Retinal pigment epithelial cell (primary cell): ENCODE measurements at regions not wholly inside any gene's neighbourhood (a gene's known extent, or its start where the extent isn't known, plus 50 kb on each side); places are given as distances from the start of the nearest gene placed in this dataset.

Source experiments
- DNase-seq: peaks from one replicate; pipeline ENCODE4 v3.0.0-alpha.2; 2010; ENCODE audit warnings: low read depth
- H3K4me3 ChIP-seq: 2 replicates; pipeline ENCODE4 v1.5.1; 2011; ENCODE audit warnings: mild to moderate bottlenecking, low read length, control low read depth, moderate library complexity
- CTCF ChIP-seq: conservative IDR thresholded peaks from 2 replicates; pipeline ENCODE4 v1.5.1; 2011; ENCODE audit warnings: low read depth, low read length, control low read depth, inconsistent platforms

- DNase-seq, result no peak
- no peak overlapping the region for H3K4me3 ChIP-seq
- no peak for TF ChIP-seq CTCF
Observed at GRCh38 chr22:49444781-49445180, 382.9 kb downstream of the BRD1 start.

GRCh38 chr22:49440931-49441330 lies 386.7 kb downstream of the BRD1 start:
- H3K4me3 ChIP-seq, result no peak overlapping the region
- no peak for TF ChIP-seq CTCF
- DNase-seq, result no peak

GRCh38 chr22:49439373-49439772 lies 388.3 kb downstream of the BRD1 start:
- DNase-seq, result no peak
- H3K4me3 ChIP-seq, result no peak overlapping the region
- TF ChIP-seq CTCF, result no peak

GRCh38 chr22:49437956-49438355 lies 389.7 kb downstream of the BRD1 start:
- no peak overlapping the region for H3K4me3 ChIP-seq
- no peak for DNase-seq
- TF ChIP-seq CTCF, result no peak

- no peak for TF ChIP-seq CTCF
- DNase-seq, result no peak
- H3K4me3 ChIP-seq, result no peak overlapping the region
Observed at GRCh38 chr22:49437356-49437755, 390.3 kb downstream of the BRD1 start.

- DNase-seq, result no peak
- H3K4me3 ChIP-seq, result no peak overlapping the region
- TF ChIP-seq CTCF, result no peak
Observed at GRCh38 chr22:49436056-49436455, 391.6 kb downstream of the BRD1 start.

GRCh38 chr22:49435596-49435995 lies 392.1 kb downstream of the BRD1 start:
- no peak for TF ChIP-seq CTCF
- H3K4me3 ChIP-seq, result no peak overlapping the region
- DNase-seq, result no peak
